GM19467 (cell line): ENCODE measurements at regions not wholly inside any gene's neighbourhood (a gene's known extent, or its start where the extent isn't known, plus 50 kb on each side); places are given as distances from the start of the nearest gene placed in this dataset.

ENCODE experiments used
- ATAC-seq: cut with Tn5 transposase; IDR thresholded peaks from one replicate; pipeline ENCODE4 v1.9.1; 2021; ENCODE audit warnings: mild to moderate bottlenecking, moderate library complexity; ENCODE audit not compliant: unreplicated experiment

- ATAC-seq, result no peak
Observed at GRCh38 chr18:78627551-78628346, 351.9 kb upstream of the SALL3 start.

- ATAC-seq, result no peak
Observed at GRCh38 chr18:78629426-78629825, 350.2 kb upstream of the SALL3 start.

GRCh38 chr18:78630356-78630755 lies 349.3 kb upstream of the SALL3 start:
- no peak for ATAC-seq

GRCh38 chr18:78630981-78631510 lies 348.6 kb upstream of the SALL3 start:
- no peak for ATAC-seq

- no peak for ATAC-seq
Observed at GRCh38 chr18:78632111-78632541, 347.5 kb upstream of the SALL3 start.

- ATAC-seq, result no peak
Observed at GRCh38 chr18:78634061-78634696, 345.4 kb upstream of the SALL3 start.

GRCh38 chr18:78635093-78635800 lies 344.4 kb upstream of the SALL3 start:
- no peak for ATAC-seq

- ATAC-seq, result no peak
Observed at GRCh38 chr18:78636260-78636659, 343.4 kb upstream of the SALL3 start.

- ATAC-seq, result no peak
Observed at GRCh38 chr18:78637442-78638402, 341.9 kb upstream of the SALL3 start.

GRCh38 chr18:78639006-78639950 lies 340.3 kb upstream of the SALL3 start:
- no peak for ATAC-seq

- ATAC-seq, result no peak
Observed at GRCh38 chr18:78640246-78640995, 339.2 kb upstream of the SALL3 start.

- no peak for ATAC-seq
Observed at GRCh38 chr18:78641689-78642231, 337.9 kb upstream of the SALL3 start.

- ATAC-seq, result no peak
Observed at GRCh38 chr18:78642296-78642951, 337.2 kb upstream of the SALL3 start.

GRCh38 chr18:78643004-78643403 lies 336.6 kb upstream of the SALL3 start:
- ATAC-seq, result no peak

GRCh38 chr18:78643981-78644380 lies 335.6 kb upstream of the SALL3 start:
- ATAC-seq, result no peak

GRCh38 chr18:78645216-78645615 lies 334.4 kb upstream of the SALL3 start:
- no peak for ATAC-seq

GRCh38 chr18:78647018-78647417 lies 332.6 kb upstream of the SALL3 start:
- ATAC-seq, result no peak

- no peak for ATAC-seq
Observed at GRCh38 chr18:78649421-78649820, 330.2 kb upstream of the SALL3 start.
